IMR-90 (cell line): ENCODE measurements at regions not wholly inside any gene's neighbourhood (a gene's known extent, or its start where the extent isn't known, plus 50 kb on each side); places are given as distances from the start of the nearest gene placed in this dataset.

Experiments used
- CEBPB ChIP-seq: IDR thresholded peaks from 2 replicates; pipeline ENCODE4 v1.6.1; 2012; ENCODE audit warnings: low read depth, low read length, improper control_type of control experiment
- CHD1 ChIP-seq: IDR thresholded peaks from 2 replicates; pipeline ENCODE4 v1.6.1; 2012; ENCODE audit warnings: low read depth, low read length, improper control_type of control experiment
- CTCF ChIP-seq: conservative IDR thresholded peaks from 2 replicates; pipeline ENCODE4 v1.5.1; 2012; ENCODE audit warnings: mild to moderate bottlenecking, low read depth, low read length, improper control_type of control experiment
- MAFK ChIP-seq: IDR thresholded peaks from 2 replicates; pipeline ENCODE4 v1.6.1; 2012; ENCODE audit warnings: low read depth, low read length, improper control_type of control experiment
- POLR2A ChIP-seq: IDR thresholded peaks from 2 replicates; pipeline ENCODE4 v1.6.1; 2012; ENCODE audit warnings: mild to moderate bottlenecking, low read depth, low read length
- RFX5 ChIP-seq: IDR thresholded peaks from 2 replicates; pipeline ENCODE4 v1.8.0; 2012; ENCODE audit warnings: low read depth, mild to moderate bottlenecking, low read length, moderate library complexity
- USF2 ChIP-seq: fragments of 150-350 bp; IDR thresholded peaks from 2 replicates; pipeline ENCODE4 v1.6.1; 2017; ENCODE audit warnings: mild to moderate bottlenecking, antibody characterized with exemption, low read length, low read depth

- TF ChIP-seq CTCF (no peak), RFX5 (no peak), CEBPB (no peak), USF2 (no peak), POLR2A (no peak), CHD1 (no peak), MAFK (no peak)
These were observed 87.6 kb upstream of the CPLX2 start for GRCh38 chr5:175783739-175784138.
